Bone marrow (tissue), 2 donors: ENCODE measurements at regions not wholly inside any gene's neighbourhood (a gene's known extent, or its start where the extent isn't known, plus 50 kb on each side); places are given as distances from the start of the nearest gene placed in this dataset.

Source experiments
- DNase-seq, 2 donors: peaks; one replicate each; lab custom pipeline; 2025; lab: John Stamatoyannopoulos, UW

DNA sequence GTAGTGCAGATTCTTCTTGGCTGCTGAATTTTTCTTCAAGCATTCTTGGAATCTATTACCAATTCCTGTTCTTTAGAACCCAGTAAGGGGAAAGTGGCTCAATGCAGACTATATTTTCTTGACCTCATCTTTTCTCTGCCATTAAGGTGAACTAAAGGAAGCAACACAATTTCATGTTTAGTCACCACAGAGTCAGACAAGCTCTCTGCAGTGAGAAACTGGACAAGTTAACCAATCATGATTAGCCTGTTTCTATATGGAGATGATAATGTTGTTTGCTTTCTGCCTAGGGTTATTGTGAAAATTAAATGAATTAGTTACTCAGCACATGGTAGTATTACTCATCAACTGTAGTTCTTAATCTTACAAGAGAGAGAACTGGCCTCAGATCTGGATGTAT is 1075.1 kb downstream of the AGBL1 start:
- no peak for DNase-seq

DNA sequence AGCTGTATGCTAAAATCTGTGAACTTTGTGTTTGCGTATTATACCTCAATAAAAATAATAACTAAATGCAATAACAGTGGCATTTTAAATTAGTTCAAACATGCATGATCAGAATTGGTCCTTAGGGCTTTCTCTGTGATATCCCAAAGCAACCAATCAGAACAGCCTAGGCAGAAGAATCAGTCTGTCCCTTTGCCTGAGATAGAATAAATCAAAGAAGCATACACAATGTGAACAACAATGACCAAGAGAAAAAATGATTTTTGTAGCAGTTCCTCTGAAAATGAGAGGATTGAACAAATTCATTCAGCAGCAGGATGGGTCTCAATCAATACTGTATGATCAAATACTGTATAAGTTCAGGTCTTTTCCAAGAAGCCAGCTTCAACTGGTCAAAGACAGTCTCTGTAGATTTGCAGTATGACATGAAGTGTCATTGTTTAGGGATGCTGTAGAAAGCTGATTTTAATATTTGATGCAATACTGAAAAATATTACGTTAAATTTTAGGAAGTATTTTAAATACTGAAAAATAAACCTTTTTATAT is 1071.6 kb downstream of the AGBL1 start:
- no peak for DNase-seq

DNA sequence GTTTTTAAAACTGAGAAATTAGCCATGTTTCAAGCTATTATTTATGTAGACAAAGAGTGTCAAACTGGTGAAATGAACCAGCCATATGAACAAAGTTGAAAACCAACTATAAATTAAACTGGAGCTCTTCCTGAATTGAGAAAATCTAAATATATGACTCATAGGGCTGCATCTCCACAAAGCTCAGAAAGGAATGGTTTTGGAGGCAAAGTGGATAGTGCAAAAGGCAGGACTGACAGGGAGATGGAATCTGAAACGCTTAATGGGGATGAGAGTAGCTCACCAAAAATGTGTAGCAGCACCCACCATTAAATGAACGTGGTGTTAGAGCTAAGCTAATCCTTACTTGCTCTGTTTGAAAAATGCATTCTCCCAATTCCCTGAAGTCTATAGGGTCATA is 1066.0 kb downstream of the AGBL1 start:
- no peak for DNase-seq

DNA sequence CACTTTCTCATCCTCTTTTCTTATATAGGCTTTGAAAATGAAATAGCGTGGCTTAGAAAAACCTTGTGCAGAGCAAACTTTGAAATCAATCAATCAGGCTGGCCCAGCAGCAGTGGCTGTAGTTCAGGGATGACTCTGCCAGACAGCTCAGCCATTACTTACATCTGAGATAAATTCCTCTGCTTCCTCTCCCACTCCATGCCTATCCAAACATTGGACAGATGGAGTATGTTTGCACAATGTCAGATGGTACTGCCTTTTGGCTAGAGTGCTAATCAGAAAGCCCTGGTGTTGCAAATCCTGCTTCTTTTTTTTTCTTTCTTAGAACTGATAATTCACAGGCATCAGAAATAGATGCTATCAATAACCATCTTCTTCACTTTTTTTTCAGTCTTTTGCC is 1065.1 kb downstream of the AGBL1 start:
- no peak for DNase-seq

DNA sequence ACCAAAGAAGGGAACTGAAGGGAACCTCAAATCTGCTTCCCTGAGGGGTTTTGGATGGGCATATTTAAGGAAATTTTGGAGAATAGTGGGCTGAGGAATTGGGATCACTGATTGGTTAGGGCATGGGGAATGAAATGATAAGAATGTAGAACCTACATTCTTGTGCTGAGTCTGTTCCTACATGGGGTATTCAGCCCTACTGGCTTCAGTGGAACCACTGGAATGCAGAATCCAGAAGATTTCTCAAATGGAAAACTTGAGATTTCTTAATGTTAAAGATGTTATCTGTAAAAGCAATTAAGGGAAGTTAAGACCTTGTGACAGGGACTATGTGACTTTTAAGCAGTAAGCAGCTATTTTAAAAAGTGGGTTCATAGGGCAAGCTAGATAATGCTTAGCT is 1062.4 kb downstream of the AGBL1 start:
- no peak for DNase-seq

DNA sequence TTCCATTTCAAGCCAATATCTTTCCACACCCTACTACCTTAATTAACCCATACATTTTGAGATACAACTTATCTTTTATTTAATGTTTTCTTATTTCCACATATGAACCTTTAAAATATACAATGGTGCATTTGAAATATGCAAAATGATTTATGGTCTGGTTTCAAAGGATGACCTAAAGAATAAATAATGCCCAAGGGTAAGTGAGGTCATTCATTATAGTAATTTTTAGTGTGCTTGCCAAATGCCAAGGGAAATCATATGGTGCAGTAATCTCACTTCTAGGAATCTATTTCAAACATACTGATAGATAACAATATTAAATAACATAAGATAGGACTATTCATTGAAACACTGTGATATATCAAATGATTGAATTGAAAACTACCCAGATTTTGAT is 1055.4 kb downstream of the AGBL1 start:
- DNase-seq, result no peak

DNA sequence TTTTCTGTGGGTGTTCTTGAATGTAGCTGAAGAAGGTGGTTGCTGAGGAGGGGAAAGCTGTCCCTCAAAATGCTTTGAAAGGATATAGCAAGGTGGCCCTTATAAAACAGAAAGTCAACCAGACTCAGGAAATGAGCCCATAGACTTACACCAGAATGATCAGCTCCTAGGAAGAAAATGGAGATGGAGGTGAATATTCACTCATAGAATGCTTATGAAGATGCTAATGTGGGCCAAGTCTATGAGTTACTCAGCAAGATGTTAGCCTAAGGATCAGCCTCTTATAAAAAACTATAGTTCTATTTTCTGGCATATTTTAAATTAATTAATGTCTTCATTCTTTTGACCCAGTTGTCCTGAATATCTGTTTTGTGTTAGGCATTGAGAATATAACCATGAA is 1054.0 kb downstream of the AGBL1 start:
- no peak for DNase-seq

DNA sequence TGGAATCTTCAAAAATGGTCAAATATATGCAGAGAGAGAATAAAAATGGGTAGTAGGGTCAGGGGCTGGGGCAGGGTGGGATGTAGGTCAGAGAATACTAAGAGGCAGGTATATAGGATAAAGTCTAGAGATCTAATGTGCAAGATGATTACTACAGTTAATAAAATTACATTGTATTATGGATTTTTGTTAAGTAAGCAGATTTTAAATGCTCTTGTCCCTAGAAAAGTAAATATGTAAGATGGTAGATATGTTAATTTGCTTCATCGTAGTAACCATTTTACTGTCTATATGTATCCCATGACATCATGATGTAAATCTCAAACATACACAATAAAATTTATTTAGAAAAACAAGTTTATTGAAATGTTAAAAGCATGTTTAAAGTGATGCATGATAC is 1051.4 kb downstream of the AGBL1 start:
- no peak for DNase-seq

DNA sequence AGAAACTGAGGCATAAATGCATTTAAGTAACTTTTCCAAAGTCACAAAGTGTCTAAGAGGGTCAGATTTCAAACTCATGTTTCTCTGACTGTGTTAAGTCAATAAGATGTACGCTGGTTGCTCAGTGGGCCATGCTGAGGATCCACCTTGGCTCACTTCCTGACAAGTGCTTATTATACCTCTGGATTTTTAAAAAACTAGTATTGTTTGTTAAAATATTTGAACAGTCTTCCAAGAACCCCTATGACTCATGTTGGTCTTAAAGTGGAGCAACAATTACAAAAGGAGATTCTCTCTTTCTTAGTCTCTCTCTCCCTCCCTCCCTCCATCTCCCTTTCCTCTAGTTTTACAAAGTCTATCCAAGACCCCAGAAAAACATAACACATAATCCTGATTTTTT is 1050.2 kb downstream of the AGBL1 start:
- no peak for DNase-seq

DNA sequence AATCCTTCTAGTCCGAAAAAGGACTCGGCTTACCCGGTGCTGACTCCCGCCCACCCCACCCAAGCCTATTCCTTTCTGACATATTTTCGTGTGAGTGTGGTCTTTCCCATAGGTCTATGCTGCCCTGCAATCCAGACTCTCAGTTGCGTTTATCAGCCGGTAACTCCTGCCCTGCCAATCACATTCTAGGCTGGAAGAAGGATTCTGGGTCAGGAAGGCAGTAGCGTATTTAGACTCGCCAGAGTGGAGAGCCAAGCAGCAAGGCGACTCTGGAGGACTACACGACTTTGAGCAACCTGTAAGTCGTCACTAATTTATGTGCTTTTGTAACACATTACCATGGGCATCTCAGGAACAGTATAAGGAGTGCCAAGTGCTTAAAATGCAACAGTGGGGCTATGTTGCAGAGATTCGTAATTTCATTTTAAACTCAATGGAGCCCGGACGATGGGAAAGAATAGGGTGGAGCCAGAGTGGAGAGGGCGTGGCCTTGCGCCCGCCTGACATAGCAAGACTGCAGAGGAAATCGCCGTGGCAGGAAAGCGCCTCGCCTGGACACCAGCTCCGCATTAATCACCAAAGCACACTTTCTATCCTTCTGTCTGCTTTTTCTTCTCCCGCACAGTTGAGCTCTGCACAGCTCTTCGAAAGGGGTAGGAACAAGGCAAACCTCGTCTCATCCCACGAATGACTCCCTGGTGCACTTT is 1044.2 kb downstream of the AGBL1 start:
- no peak for DNase-seq

DNA sequence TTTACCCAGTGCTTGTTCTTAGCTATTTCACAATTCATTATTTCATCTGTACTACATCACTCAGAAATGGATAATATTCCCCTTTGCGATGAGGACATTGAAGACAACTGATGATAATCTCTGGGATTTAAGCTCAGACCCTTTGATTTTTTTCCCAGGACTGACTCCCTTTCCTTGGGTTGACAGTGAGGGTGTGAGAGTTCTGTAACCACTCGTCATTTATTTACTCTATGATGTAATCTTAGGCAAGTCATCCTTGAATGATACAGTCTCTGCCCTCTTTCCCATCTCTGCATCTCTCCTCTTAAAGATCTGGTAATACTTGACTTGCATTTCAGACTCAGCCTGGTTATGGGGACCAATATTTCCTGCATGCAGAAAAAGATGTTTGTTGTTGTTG is 1041.7 kb downstream of the AGBL1 start:
- DNase-seq, result no peak

DNA sequence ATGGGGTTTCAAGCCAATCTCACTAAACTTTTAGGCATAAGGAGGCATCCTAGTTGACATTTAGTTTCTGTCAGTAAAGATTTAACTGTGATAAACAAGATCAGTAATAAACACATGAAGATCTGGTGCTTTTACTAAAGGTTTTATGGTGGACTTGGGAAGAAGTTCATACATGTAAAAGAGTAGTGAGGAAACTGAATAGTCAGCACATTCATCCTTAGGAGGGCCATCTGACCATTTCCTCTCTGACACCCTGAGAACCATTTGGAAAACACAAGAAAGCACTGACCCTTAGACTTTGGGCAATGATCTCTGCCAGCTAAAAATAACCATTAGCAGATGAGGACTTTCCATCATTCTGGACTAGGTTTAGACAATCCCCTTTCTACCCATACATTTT is 1040.9 kb downstream of the AGBL1 start:
- no peak for DNase-seq

DNA sequence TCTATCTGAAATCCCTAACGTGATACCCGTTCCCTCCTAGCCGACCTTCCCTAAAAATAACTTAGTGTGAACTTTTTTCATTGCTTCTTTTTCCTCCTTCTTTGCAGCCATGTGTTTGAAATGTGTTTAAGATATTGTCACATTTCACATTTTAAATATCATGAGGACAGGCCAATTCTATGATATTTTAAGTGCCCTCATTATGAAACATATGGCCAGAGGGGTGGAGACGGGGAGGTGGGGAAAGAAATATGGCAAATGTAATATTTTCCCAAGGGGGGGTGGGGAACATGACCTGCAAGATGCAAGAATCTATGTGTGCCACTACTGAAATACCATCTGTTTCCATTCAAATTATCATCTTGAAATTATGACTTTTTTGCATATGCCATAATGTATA is 1039.2 kb downstream of the AGBL1 start:
- no peak for DNase-seq

DNA sequence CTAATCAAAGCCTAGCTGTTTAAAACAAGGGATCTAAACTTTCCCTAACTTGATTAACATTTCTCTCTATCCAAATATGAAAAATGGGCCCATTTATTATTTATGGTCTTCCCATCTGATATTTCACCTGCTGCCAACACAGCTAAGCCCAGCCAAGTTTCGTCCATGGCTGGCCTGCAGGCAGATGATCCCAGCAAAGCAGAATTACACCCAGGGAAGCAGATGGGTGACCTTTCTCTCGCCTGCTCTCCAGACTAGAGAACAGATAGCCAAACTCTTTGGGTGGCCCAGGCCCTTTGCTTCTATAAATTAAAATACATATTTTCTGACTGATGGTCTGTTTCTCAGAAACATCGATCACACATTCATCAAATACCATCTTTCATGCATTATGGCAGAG is 1038.8 kb downstream of the AGBL1 start:
- no peak for DNase-seq

DNA sequence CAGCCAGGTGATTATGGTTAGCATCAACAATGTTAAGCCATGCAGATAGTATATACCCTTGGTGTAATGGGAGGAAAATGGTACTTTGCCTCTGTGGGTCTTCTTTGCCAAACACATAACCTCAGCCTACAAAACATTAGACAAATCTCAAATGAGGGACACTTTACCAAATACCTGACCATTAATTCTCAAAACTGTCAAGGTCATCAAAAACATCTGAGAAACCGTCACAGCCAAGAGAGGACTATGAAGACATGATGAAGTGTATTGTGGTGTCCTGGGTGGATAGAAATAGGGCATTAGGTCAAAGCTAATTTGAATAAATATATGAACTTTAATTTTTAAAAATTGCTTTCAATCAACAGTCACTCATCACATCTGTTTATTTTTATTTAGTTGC is 1036.1 kb downstream of the AGBL1 start:
- DNase-seq, result no peak

DNA sequence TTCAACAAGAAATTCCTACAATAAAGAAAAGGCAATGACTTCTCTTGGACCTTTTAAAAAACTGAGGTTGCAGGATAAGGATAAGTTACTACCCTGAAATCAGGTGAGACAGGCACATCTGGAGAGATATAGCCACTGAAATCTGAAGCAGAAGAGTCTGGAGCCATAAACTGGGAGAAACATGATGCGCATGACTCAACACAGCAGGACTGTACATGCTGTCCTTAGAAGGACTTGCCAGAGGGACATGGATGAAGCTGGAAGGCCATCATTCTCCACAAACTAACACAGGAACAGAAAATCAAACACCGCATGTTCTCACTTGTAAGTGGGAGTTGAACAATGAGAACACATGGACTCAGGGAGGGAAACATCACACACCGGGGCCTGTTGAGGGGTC is 1020.2 kb downstream of the AGBL1 start:
- DNase-seq, result no peak

DNA sequence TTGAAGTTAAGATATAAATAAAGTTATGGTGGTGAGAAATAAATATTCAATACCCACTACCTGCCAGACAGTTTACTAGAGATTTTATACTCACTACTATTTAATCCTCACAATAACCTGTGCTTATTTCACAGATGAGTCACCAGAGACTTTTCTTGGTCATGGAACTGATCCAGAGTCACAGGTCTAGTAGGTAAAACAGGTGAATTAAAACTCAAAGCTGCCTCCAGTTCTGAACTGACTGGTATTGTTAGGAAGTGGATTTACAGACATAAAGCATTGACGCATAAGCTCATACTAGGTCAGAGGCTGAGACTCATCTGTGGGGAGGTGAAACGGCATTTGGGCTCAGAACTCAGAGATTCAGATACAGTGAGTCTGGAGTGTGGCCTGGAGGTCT is 1009.9 kb downstream of the AGBL1 start:
- no peak for DNase-seq

DNA sequence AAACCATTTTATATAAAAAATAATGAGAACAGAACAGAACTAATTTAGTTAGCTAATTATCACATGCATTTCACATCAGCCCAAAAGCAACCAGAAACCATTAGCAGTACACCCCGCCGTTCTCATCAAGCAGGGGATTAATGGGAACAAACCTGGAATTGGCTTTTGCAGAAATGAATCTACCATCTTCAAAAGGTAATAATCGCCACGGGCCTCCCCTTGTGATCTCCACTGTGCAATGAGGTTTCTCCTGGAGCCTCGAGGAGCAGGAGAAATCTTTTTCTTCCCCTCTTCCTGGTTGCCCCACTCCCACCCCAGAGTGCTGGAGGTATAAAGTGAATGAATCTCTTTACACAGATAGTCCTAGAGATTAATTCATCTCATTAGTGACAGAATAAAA is 1003.5 kb downstream of the AGBL1 start:
- no peak for DNase-seq

DNA sequence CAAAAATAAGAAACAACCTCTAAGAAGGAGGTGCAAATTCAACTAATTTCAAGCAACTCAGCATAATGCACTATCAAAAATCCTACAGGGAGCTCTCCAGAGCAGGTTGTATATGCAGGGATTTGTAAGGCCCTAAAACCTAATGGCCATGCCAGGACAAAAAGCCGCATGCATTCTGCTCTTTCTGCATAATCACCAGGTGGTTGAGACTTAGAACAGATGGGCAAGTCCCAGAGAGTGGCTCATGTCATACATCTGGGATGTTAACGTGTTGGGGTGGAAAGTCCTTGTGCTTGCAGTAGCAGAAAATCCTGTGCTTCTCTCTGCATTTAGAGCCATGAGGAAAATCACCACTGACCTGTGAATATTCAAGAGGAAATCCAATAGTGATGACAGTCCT is 1002.9 kb downstream of the AGBL1 start:
- no peak for DNase-seq

DNA sequence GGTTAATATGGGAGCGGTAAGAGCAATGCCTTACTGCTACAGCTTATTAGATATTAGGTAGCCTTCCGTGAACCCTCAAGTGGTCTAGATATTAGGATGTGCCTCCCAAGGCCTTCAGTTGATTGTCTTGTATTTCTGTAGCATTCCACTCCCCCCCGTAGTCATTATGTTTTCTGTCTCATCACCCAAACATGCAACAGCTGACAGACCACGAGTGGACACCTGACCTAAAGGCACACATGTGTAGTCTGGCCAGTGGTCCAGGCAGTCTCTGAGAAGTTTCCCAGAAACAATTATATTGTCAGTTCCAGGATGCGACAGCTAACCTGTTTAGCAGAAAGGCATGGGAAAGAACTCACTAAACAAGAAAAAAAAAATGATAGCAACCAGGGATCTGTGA is 1000.9 kb downstream of the AGBL1 start:
- no peak for DNase-seq
